HepG2 (cell line): ENCODE measurements at regions not wholly inside any gene's neighbourhood (a gene's known extent, or its start where the extent isn't known, plus 50 kb on each side); places are given as distances from the start of the nearest gene placed in this dataset.

Experiments used
- ATAC-seq: fragments of 200-7000 bp; cut with Tn5 transposase; 3 replicates; pipeline ENCODE4 v1.9.1; 2020; ENCODE audit warnings: mild to moderate bottlenecking, moderate library complexity
- BruUV-seq: library from RNA; stranded (reverse); fragments of 400-500 nt; replicated peaks from 2 replicates; lab custom pipeline; 2021; lab: Mats Ljungman, UMichigan
- CTCF ChIA-PET: fragments of 300-600 bp; formaldehyde crosslinking; extraction: SDS; loops from one replicate; lab custom pipeline; 2021; ENCODE audit warnings: low total read pairs, inconsistent platforms, low intra/inter-chr PET ratio; lab: Yijun Ruan, JAX
- POLR2A ChIA-PET: fragments of 350-600 bp; sonication (Branson Sonifier 250); formaldehyde crosslinking; loops from one replicate; lab custom pipeline; 2020; ENCODE audit warnings: antibody characterized with exemption, inconsistent platforms; lab: Yijun Ruan, JAX
- DNase-seq: peaks from one replicate; pipeline ENCODE4 v3.0.0-alpha.2; 2015; ENCODE audit warnings: low spot score
- FAIRE-seq: peaks from 3 replicates; lab custom pipeline; 2011; peaks lifted over from hg19 to GRCh38; lab: Jason Lieb, UNC
- H2AFZ ChIP-seq: one replicate; pipeline ENCODE4 v1.6.1; 2011; ENCODE audit warnings: low read length, inconsistent platforms
- H3K27ac ChIP-seq: fragments of 300-600 bp; 3 replicates; pipeline ENCODE4 v1.8.0; 2011; ENCODE audit warnings: mixed run types, mild to moderate bottlenecking, mixed read lengths, low read length, inconsistent platforms; ENCODE audit not compliant: insufficient read depth; ENCODE audit errors: extremely low read length
- H3K27me3 ChIP-seq, 2 experiments: fragments of 200-600 bp in 1 of 2; 2 replicates in 1 of 2; 3 replicates in 1 of 2; pipeline versions ENCODE4 v1.6.0 to v1.8.0; 2011; ENCODE audit warnings: low read length in 2 of 2, mild to moderate bottlenecking in 2 of 2, moderate library complexity in 2 of 2, inconsistent platforms in 1 of 2; ENCODE audit not compliant: insufficient read depth in 2 of 2, control insufficient read depth in 1 of 2
- H3K36me3 ChIP-seq, 2 experiments: fragments of 200-600 bp in 1 of 2; replicated peaks in 1 of 2; 2 replicates in 1 of 2; 3 replicates in 1 of 2; pipeline versions ENCODE4 v1.5.1 to v1.8.0; 2011; ENCODE audit warnings: low read length in 2 of 2, inconsistent platforms in 1 of 2; ENCODE audit not compliant: insufficient read depth in 2 of 2, control insufficient read depth in 1 of 2
- H3K4me1 ChIP-seq: 2 replicates; pipeline ENCODE4 v1.5.1; 2012; ENCODE audit warnings: low read length, inconsistent platforms; ENCODE audit not compliant: insufficient read depth
- H3K4me2 ChIP-seq: 2 replicates; pipeline ENCODE4 v1.6.0; 2011; ENCODE audit warnings: low read depth, low read length, inconsistent platforms
- H3K4me3 ChIP-seq, 3 experiments: fragments of 200-600 bp in 1 of 3; sonication (generic), shearing (Covaris generic) in 1 of 3; replicated peaks in 1 of 3; 2 replicates each; pipeline ENCODE4 v1.5.1; 2011 to 2016; ENCODE audit warnings: low read length in 3 of 3, inconsistent platforms in 2 of 3, low read depth in 2 of 3, mild to moderate bottlenecking in 2 of 3, control low read depth in 1 of 3, mixed read lengths in 1 of 3; ENCODE audit not compliant: insufficient read depth in 1 of 3
- H3K79me2 ChIP-seq: one replicate; pipeline ENCODE4 v1.6.1; 2011; ENCODE audit warnings: low read length, inconsistent platforms; ENCODE audit not compliant: insufficient read depth
- H3K9ac ChIP-seq: 2 replicates; pipeline ENCODE4 v1.6.0; 2011; ENCODE audit warnings: mild to moderate bottlenecking, low read depth, low read length, inconsistent platforms; ENCODE audit not compliant: insufficient read depth
- H3K9me3 ChIP-seq: 2 replicates; pipeline ENCODE4 v1.5.1; 2012; ENCODE audit warnings: mild to moderate bottlenecking, low read length
- H4K20me1 ChIP-seq: 2 replicates; pipeline ENCODE4 v1.6.0; 2011; ENCODE audit warnings: inconsistent platforms, mild to moderate bottlenecking, low read length, moderate library complexity; ENCODE audit not compliant: insufficient read depth
- DR1 ChIP-seq: sonication (generic); formaldehyde crosslinking; IDR thresholded peaks from 2 replicates; pipeline ENCODE4 v1.8.0; 2021; ENCODE audit warnings: mild to moderate bottlenecking, missing genetic modification reagents, inconsistent platforms
- ESRRA ChIP-seq: sonication (generic); formaldehyde crosslinking; IDR thresholded peaks from 2 replicates; pipeline ENCODE4 v1.5.1; 2020; ENCODE audit warnings: mild to moderate bottlenecking, low read depth, missing genetic modification reagents
- ETV5 ChIP-seq: IDR thresholded peaks from 2 replicates; pipeline ENCODE4 v1.6.1; 2018; ENCODE audit warnings: missing biosample characterization, missing genetic modification reagents, inconsistent platforms, borderline replicate concordance
- EZH2 ChIP-seq: conservative IDR thresholded peaks from 2 replicates; pipeline ENCODE4 v1.6.1; 2012; ENCODE audit warnings: mild to moderate bottlenecking, low read depth, low read length, moderate library complexity
- FOXC1 ChIP-seq: sonication (generic); formaldehyde crosslinking; IDR thresholded peaks from 2 replicates; pipeline ENCODE4 v1.8.0; 2022; ENCODE audit warnings: mild to moderate bottlenecking, missing genetic modification reagents, borderline replicate concordance
- HNRNPLL ChIP-seq: fragments of 200-400 bp; formaldehyde crosslinking; IDR thresholded peaks from 2 replicates; pipeline ENCODE4 v1.6.1; 2017; ENCODE audit warnings: mild to moderate bottlenecking, low read depth, low read length; ENCODE audit not compliant: poor library complexity, severe bottlenecking
- KAT8 ChIP-seq: IDR thresholded peaks from 2 replicates; pipeline ENCODE4 v1.6.1; 2016; ENCODE audit warnings: missing genetic modification reagents, missing compliant biosample characterization
- NFATC3 ChIP-seq: sonication (generic); formaldehyde crosslinking; IDR thresholded peaks from 2 replicates; pipeline ENCODE4 v1.5.1; 2020; ENCODE audit warnings: mild to moderate bottlenecking, missing genetic modification reagents
- SAP130 ChIP-seq: IDR thresholded peaks from 2 replicates; pipeline ENCODE4 v1.6.1; 2016; ENCODE audit warnings: low read depth
- ZMAT3 ChIP-seq: sonication (generic); formaldehyde crosslinking; conservative IDR thresholded peaks from 2 replicates; pipeline ENCODE4 v1.7.0; 2021; ENCODE audit warnings: missing genetic modification reagents
- ZNF205 ChIP-seq: IDR thresholded peaks from 2 replicates; pipeline ENCODE4 v1.6.1; 2018; ENCODE audit warnings: missing biosample characterization, missing genetic modification reagents
- ZNF441 ChIP-seq: sonication (generic); formaldehyde crosslinking; IDR thresholded peaks from 2 replicates; pipeline ENCODE4 v1.7.0; 2021; ENCODE audit warnings: missing genetic modification reagents, borderline replicate concordance
- ZNF564 ChIP-seq: sonication (generic); formaldehyde crosslinking; IDR thresholded peaks from 2 replicates; pipeline ENCODE4 v1.8.1; 2023; ENCODE audit warnings: mild to moderate bottlenecking, missing genetic modification reagents
- ZNF567 ChIP-seq: sonication (generic); formaldehyde crosslinking; IDR thresholded peaks from 2 replicates; pipeline ENCODE4 v1.8.1; 2023; ENCODE audit warnings: mild to moderate bottlenecking, missing genetic modification reagents, borderline replicate concordance
- ZSCAN21 ChIP-seq: sonication (generic); formaldehyde crosslinking; IDR thresholded peaks from 2 replicates; pipeline ENCODE4 v1.8.0; 2022; ENCODE audit warnings: mild to moderate bottlenecking, missing genetic modification reagents, moderate library complexity, borderline replicate concordance
- WGBS: methylation state at CpG from one replicate; pipeline ENCODE4 v1.1.6; 2017; ENCODE audit warnings: low lambda C conversion rate; 5-methylcytosine and 5-hydroxymethylcytosine counted together
- in situ Hi-C: cut with HindIII; loops from 2 replicates; pipeline ENCODE4 v1.10.0; 2017; ENCODE audit warnings: low pct_unique_long_range_greater_than_20kb; ENCODE audit not compliant: extremely low pct_ligation_motif_present
- intact Hi-C: fragments of 100-400 bp; cut with micrococcal nuclease; formaldehyde crosslinking; loops from one replicate; pipeline ENCODE4 v1.10.0; 2022; ENCODE audit not compliant: unreplicated experiment
- TF ChIP-seq, protein P1 (sequence below): sonication (generic); formaldehyde crosslinking; IDR thresholded peaks from 2 replicates; pipeline ENCODE4 v1.8.0; 2022; ENCODE audit warnings: mild to moderate bottlenecking, missing genetic modification reagents; ENCODE audit not compliant: insufficient replicate concordance
- TF ChIP-seq, protein P2 (sequence below): sonication (generic); formaldehyde crosslinking; IDR thresholded peaks from 2 replicates; pipeline ENCODE4 v1.8.0; 2022; ENCODE audit warnings: missing genetic modification reagents, low read depth, mild to moderate bottlenecking, borderline replicate concordance
- TF ChIP-seq, protein P3 (sequence below): sonication (generic); formaldehyde crosslinking; IDR thresholded peaks from 2 replicates; pipeline ENCODE4 v1.5.0; 2020; ENCODE audit warnings: mild to moderate bottlenecking, missing genetic modification reagents

DNA sequence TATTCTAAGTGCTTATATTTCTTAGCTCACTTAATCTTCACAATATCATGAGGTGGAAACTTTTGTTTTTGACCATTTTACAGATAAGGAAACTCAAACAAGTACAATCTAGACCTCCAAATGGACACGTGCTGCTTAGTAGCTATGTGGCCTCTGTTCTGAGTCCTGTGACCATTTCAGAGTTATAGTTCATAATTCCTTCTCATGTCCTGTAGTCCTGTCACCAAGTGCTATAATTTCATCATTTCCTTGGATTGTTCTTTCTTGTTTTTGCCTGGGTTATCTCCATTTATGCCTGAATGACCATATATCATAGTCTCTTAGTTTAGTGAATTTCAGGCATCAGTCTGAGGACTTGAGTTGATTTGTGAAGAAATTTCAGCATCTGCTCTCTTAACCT, 91.7 kb downstream of the NUP35 start:
- TF ChIP-seq ZNF564 (CRISPR knock-in tag) (no peak), ZSCAN21 (CRISPR knock-in tag) (no peak), DR1 (no peak), HNRNPLL (no peak)
- TF ChIP-seq, protein P1, sequence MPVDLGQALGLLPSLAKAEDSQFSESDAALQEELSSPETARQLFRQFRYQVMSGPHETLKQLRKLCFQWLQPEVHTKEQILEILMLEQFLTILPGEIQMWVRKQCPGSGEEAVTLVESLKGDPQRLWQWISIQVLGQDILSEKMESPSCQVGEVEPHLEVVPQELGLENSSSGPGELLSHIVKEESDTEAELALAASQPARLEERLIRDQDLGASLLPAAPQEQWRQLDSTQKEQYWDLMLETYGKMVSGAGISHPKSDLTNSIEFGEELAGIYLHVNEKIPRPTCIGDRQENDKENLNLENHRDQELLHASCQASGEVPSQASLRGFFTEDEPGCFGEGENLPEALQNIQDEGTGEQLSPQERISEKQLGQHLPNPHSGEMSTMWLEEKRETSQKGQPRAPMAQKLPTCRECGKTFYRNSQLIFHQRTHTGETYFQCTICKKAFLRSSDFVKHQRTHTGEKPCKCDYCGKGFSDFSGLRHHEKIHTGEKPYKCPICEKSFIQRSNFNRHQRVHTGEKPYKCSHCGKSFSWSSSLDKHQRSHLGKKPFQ, result no peak
- WGBS, result 94% methylated on average over 1 of the region's 1 CpG
- ATAC-seq (no peak), FAIRE-seq (no peak), DNase-seq (no peak)
- BruUV-seq, result no TSS peak
- ChIA-PET CTCF (no interaction called here), POLR2A (no interaction called here)
- H3K27ac ChIP-seq, result no peak overlapping the region
- no peaks in the 10 kb centered on the region for H3K27me3 ChIP-seq
- no peaks in the 10 kb centered on the region for H3K36me3 ChIP-seq
- intact Hi-C loops (no loop called here), in situ Hi-C loops (no loop called here)
- H3K4me3 ChIP-seq, result no peak overlapping the region
- H3K9me3 ChIP-seq, result no peaks in the 10 kb centered on the region
- no peaks in the 10 kb centered on the region for H4K20me1 ChIP-seq
- no peak overlapping the region for H2AFZ ChIP-seq
- H3K4me2 ChIP-seq, result no peak overlapping the region
- no peaks in the 10 kb centered on the region for H3K4me1 ChIP-seq
- H3K79me2 ChIP-seq, result no peaks in the 10 kb centered on the region
- no peak overlapping the region for H3K9ac ChIP-seq

DNA sequence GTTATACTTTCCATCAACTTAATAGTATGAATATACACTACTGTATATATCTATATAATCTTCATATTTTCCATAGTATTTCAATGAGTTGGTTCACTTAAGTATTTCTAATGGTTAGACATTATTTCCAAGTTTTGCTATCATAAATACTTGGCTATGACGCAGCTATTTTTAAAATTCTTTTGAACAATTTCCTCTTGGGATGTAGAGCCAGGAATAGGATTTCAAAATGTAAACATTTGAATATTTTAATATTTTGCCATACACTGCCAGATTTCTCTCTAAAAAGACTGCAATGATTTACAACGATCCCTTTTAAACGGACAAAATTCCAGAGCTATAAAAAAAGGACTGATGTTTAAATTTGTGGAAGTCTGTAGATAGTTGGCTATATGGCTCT, 95.6 kb downstream of the NUP35 start:
- Histone ChIP-seq H3K27ac (no peak overlapping the region), H3K4me1 (no peaks in the 10 kb centered on the region), H3K9ac (no peak overlapping the region), H3K4me3 (no peak overlapping the region), H3K4me2 (no peak overlapping the region), H3K79me2 (no peaks in the 10 kb centered on the region), H3K27me3 (no peaks in the 10 kb centered on the region), H2AFZ (no peak overlapping the region), H4K20me1 (no peaks in the 10 kb centered on the region), H3K36me3 (no peaks in the 10 kb centered on the region), H3K9me3 (no peaks in the 10 kb centered on the region)
- in situ Hi-C loops (no loop called here), intact Hi-C loops (no loop called here)
- ATAC-seq (no peak), DNase-seq (no peak), FAIRE-seq (no peak)
- 96% methylated on average over 3 of the region's 3 CpGs for WGBS
- POLR2A ChIA-PET, result no interaction called here
- CTCF ChIA-PET, result no interaction called here
- BruUV-seq, result no TSS peak
- TF ChIP-seq SAP130 (no peak), ZNF205 (no peak), NFATC3 (CRISPR knock-in tag) (no peak), EZH2 (no peak), KAT8 (CRISPR knock-in tag) (no peak), FOXC1 (no peak), ESRRA (CRISPR knock-in tag) (no peak), ZMAT3 (CRISPR knock-in tag) (no peak), ZNF567 (CRISPR knock-in tag) (no peak), ZNF441 (CRISPR knock-in tag) (no peak), ETV5 (no peak)
- TF ChIP-seq, protein P2, sequence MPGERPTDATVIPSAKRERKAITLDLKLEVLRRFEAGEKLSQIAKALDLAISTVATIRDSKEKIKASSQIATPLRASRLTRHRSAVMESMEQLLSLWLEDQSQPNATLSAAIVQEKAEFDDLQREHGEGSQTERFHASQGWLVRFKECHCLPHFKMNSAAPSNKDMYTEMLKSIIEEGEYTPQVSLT, result no peak
- TF ChIP-seq, protein P3, sequence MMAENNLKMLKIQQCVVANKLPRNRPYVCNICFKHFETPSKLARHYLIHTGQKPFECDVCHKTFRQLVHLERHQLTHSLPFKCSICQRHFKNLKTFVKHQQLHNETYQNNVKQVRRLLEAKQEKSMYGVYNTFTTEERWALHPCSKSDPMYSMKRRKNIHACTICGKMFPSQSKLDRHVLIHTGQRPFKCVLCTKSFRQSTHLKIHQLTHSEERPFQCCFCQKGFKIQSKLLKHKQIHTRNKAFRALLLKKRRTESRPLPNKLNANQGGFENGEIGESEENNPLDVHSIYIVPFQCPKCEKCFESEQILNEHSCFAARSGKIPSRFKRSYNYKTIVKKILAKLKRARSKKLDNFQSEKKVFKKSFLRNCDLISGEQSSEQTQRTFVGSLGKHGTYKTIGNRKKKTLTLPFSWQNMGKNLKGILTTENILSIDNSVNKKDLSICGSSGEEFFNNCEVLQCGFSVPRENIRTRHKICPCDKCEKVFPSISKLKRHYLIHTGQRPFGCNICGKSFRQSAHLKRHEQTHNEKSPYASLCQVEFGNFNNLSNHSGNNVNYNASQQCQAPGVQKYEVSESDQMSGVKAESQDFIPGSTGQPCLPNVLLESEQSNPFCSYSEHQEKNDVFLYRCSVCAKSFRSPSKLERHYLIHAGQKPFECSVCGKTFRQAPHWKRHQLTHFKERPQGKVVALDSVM (CRISPR knock-in tag), result no peak
